ENCODE measurements at regions not wholly inside any gene's neighbourhood (a gene's known extent, or its start where the extent isn't known, plus 50 kb on each side); places are given as distances from the start of the nearest gene placed in this dataset.

DNA sequence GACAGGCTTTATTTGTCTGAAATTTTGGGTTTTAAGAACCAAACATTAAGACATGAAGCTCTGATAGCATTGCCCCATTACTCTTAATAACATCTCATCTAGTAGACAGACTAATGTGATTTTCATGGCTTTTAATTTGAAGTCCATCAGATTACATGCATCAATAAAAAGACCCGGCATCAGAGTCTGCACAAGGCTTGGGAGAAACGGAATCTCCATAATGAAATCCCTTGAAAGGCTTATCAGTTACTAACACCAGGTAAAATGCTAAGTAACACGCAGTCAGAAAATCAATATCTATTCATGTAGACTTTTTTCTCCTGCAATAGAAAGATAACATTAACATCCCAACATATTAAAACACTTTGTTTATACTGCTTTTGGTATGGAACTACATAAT is 1485.2 kb upstream of the DDX18 start:
- TF ChIP-seq, protein P1, sequence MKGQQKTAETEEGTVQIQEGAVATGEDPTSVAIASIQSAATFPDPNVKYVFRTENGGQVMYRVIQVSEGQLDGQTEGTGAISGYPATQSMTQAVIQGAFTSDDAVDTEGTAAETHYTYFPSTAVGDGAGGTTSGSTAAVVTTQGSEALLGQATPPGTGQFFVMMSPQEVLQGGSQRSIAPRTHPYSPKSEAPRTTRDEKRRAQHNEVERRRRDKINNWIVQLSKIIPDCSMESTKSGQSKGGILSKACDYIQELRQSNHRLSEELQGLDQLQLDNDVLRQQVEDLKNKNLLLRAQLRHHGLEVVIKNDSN (CRISPR knock-in tag; IDR thresholded peaks at IDR 0.05) = no peak
- TF ChIP-seq CREB1 (CRISPR knock-in tag; IDR thresholded peaks at IDR 0.05) (no peak), NR3C1 (CRISPR knock-in tag; conservative IDR thresholded peaks at IDR 0.05; ENCODE audit: low read depth) (no peak), SMAD4 (CRISPR knock-in tag; IDR thresholded peaks at IDR 0.05) (no peak)
- TF ChIP-seq, protein P2, sequence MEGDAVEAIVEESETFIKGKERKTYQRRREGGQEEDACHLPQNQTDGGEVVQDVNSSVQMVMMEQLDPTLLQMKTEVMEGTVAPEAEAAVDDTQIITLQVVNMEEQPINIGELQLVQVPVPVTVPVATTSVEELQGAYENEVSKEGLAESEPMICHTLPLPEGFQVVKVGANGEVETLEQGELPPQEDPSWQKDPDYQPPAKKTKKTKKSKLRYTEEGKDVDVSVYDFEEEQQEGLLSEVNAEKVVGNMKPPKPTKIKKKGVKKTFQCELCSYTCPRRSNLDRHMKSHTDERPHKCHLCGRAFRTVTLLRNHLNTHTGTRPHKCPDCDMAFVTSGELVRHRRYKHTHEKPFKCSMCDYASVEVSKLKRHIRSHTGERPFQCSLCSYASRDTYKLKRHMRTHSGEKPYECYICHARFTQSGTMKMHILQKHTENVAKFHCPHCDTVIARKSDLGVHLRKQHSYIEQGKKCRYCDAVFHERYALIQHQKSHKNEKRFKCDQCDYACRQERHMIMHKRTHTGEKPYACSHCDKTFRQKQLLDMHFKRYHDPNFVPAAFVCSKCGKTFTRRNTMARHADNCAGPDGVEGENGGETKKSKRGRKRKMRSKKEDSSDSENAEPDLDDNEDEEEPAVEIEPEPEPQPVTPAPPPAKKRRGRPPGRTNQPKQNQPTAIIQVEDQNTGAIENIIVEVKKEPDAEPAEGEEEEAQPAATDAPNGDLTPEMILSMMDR (IDR thresholded peaks at IDR 0.05) = no peak
